Neural cell (in vitro differentiated cells): ENCODE measurements at regions not wholly inside any gene's neighbourhood (a gene's known extent, or its start where the extent isn't known, plus 50 kb on each side); places are given as distances from the start of the nearest gene placed in this dataset.

Experiments
- EZH2 ChIP-seq: fragments of 200-600, 300-800 bp; shearing (Covaris generic), sonication (generic); IDR thresholded peaks from 2 replicates; pipeline ENCODE4 v1.6.1; 2014; ENCODE audit warnings: antibody characterized with exemption, low read length, borderline replicate concordance, mild to moderate bottlenecking; ENCODE audit not compliant: insufficient read depth, poor library complexity, severe bottlenecking
- MXI1 ChIP-seq: fragments of 450-650 bp; conservative IDR thresholded peaks from 2 replicates; pipeline ENCODE4 v1.6.1; 2014; ENCODE audit warnings: antibody characterized with exemption, mild to moderate bottlenecking; ENCODE audit not compliant: poor library complexity, severe bottlenecking
- POLR2AphosphoS5 ChIP-seq: IDR thresholded peaks from 2 replicates; pipeline ENCODE4 v1.6.1; 2012

DNA sequence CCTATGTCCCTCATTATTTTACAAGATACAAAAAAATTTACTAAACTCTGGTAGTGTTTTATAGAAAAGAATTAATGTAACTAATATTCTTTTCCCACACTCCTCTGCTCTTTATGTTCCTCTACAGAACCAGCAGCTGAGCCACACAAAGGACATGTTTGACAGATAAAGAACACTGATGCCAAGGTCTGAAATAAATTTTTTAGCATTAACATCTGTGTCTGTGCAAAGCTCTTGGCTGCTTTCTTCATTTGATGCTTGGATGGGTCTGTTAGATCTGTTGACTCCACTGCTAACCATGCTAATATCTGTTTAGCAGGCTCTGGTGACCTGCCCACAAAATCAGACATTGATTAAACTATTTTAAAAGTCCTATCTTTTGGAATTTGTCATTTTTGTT, 2363.8 kb downstream of the PCDH9 start:
- TF ChIP-seq MXI1 (no peak), POLR2AphosphoS5 (no peak), EZH2 (no peak)
